KMS-11 (cell line): ENCODE measurements at regions not wholly inside any gene's neighbourhood (a gene's known extent, or its start where the extent isn't known, plus 50 kb on each side); places are given as distances from the start of the nearest gene placed in this dataset.

Experiments
- H2AFZ ChIP-seq: fragments of 200-600 bp; sonication (generic); 2 replicates; pipeline ENCODE4 v1.6.1; 2016; ENCODE audit warnings: antibody characterized with exemption, mixed run types, low read depth
- H3K27ac ChIP-seq: fragments of 200-600 bp; sonication (generic); 2 replicates; pipeline ENCODE4 v1.6.1; 2016; ENCODE audit warnings: mild to moderate bottlenecking, mixed run types
- H3K27me3 ChIP-seq: fragments of 200-600 bp; sonication (generic); 2 replicates; pipeline ENCODE4 v1.6.1; 2017; ENCODE audit warnings: mild to moderate bottlenecking, low read depth, mixed run types, moderate library complexity; ENCODE audit not compliant: insufficient read depth
- H3K36me3 ChIP-seq: fragments of 200-600 bp; sonication (generic); 2 replicates; pipeline ENCODE4 v1.6.1; 2017; ENCODE audit warnings: mild to moderate bottlenecking, mixed run types; ENCODE audit not compliant: insufficient read depth
- H3K4me1 ChIP-seq: fragments of 200-600 bp; sonication (generic); 2 replicates; pipeline ENCODE4 v1.6.1; 2016; ENCODE audit warnings: mild to moderate bottlenecking, low read depth, mixed run types; ENCODE audit not compliant: poor library complexity, severe bottlenecking
- H3K4me2 ChIP-seq: fragments of 200-600 bp; sonication (generic); 2 replicates; pipeline ENCODE4 v1.7.0; 2016; ENCODE audit warnings: mild to moderate bottlenecking, mixed run types
- H3K4me3 ChIP-seq: fragments of 200-600 bp; sonication (generic); IDR thresholded peaks from 2 replicates; pipeline ENCODE4 v1.6.1; 2017; ENCODE audit warnings: low read depth, low read length, mixed read lengths; ENCODE audit not compliant: insufficient read depth
- H3K79me2 ChIP-seq: fragments of 200-600 bp; sonication (generic); 2 replicates; pipeline ENCODE4 v1.6.1; 2016; ENCODE audit warnings: low read depth, mixed run types; ENCODE audit not compliant: insufficient read depth
- H3K9ac ChIP-seq: fragments of 200-600 bp; sonication (generic); 2 replicates; pipeline ENCODE4 v1.6.1; 2016; ENCODE audit warnings: mild to moderate bottlenecking, mixed run types
- H4K20me1 ChIP-seq: fragments of 200-600 bp; sonication (generic); 2 replicates; pipeline ENCODE4 v1.6.1; 2016; ENCODE audit warnings: mild to moderate bottlenecking, mixed run types; ENCODE audit not compliant: insufficient read depth
- TF ChIP-seq, protein P1 (sequence below): fragments of 200-600 bp; sonication (generic); conservative IDR thresholded peaks from 2 replicates; pipeline ENCODE4 v1.6.1; 2017; ENCODE audit warnings: low read depth, mild to moderate bottlenecking, antibody characterized with exemption, low read length, moderate library complexity, mixed read lengths

GRCh38 chr5:174511714-174512253 is 212.6 kb upstream of the MSX2 start:
- Histone ChIP-seq H3K4me1 (no peaks in the 10 kb centered on the region), H3K79me2 (no peaks in the 10 kb centered on the region), H3K27ac (no peak overlapping the region), H3K9ac (no peak overlapping the region), H3K36me3 (no peaks in the 10 kb centered on the region), H2AFZ (no peak overlapping the region), H4K20me1 (no peaks in the 10 kb centered on the region), H3K4me2 (no peak overlapping the region), H3K27me3 (no peaks in the 10 kb centered on the region), H3K4me3 (no peak overlapping the region)
- TF ChIP-seq, protein P1, sequence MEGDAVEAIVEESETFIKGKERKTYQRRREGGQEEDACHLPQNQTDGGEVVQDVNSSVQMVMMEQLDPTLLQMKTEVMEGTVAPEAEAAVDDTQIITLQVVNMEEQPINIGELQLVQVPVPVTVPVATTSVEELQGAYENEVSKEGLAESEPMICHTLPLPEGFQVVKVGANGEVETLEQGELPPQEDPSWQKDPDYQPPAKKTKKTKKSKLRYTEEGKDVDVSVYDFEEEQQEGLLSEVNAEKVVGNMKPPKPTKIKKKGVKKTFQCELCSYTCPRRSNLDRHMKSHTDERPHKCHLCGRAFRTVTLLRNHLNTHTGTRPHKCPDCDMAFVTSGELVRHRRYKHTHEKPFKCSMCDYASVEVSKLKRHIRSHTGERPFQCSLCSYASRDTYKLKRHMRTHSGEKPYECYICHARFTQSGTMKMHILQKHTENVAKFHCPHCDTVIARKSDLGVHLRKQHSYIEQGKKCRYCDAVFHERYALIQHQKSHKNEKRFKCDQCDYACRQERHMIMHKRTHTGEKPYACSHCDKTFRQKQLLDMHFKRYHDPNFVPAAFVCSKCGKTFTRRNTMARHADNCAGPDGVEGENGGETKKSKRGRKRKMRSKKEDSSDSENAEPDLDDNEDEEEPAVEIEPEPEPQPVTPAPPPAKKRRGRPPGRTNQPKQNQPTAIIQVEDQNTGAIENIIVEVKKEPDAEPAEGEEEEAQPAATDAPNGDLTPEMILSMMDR: no peak

DNA sequence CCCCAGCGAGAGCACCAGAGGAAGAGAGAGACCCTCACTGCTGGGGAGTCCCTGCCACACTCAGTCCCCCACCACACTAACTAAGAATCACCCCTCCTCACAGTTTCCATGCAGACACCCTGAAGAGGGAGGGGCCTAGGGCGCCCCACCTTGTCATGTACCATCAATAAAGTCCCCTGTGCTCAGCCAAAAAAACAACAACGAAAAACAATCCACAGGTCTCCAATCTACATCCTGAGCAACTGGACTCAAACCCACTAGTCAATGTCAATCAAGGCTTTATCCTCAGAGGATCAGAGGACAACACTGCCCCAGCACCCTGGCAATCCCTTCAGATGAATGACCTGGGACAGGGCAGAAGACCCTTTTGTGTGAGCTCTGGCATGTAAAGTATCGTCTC is 210.1 kb upstream of the MSX2 start:
- Histone ChIP-seq H2AFZ (no peak overlapping the region), H3K9ac (no peak overlapping the region), H3K27ac (no peak overlapping the region), H3K4me3 (no peak overlapping the region), H3K79me2 (no peaks in the 10 kb centered on the region), H4K20me1 (no peaks in the 10 kb centered on the region), H3K27me3 (no peaks in the 10 kb centered on the region), H3K4me1 (no peaks in the 10 kb centered on the region), H3K36me3 (no peaks in the 10 kb centered on the region), H3K4me2 (no peak overlapping the region)
- TF ChIP-seq, protein P1: no peak

GRCh38 chr5:174514983-174515394 is 209.4 kb upstream of the MSX2 start:
- Histone ChIP-seq H3K36me3 (no peaks in the 10 kb centered on the region), H4K20me1 (no peaks in the 10 kb centered on the region), H3K27me3 (no peaks in the 10 kb centered on the region), H3K27ac (no peak overlapping the region), H2AFZ (no peak overlapping the region), H3K9ac (no peak overlapping the region), H3K4me2 (no peak overlapping the region), H3K4me1 (no peaks in the 10 kb centered on the region), H3K79me2 (no peaks in the 10 kb centered on the region), H3K4me3 (no peak overlapping the region)
- TF ChIP-seq, protein P1: no peak

DNA sequence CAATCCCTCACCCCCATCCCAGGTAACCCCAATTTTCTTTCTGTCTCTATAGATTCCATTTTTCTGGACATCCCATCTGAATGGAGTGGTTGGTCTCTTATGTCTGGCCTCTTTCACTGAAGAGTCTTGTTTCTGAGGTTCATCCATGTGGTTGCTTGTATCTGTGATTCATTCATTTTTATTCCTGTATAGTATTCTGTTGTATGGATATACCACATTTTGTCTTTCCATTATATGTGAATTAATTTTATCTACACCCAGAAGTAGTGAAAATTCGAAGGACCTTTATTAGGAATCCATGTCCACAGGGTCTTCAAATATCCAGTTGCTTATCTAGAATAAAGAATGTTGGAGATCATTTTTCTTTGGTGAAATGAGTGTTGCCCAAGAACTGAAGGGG is 207.6 kb upstream of the MSX2 start:
- Histone ChIP-seq H4K20me1 (no peaks in the 10 kb centered on the region), H2AFZ (no peak overlapping the region), H3K27ac (no peak overlapping the region), H3K4me1 (no peaks in the 10 kb centered on the region), H3K36me3 (no peaks in the 10 kb centered on the region), H3K79me2 (no peaks in the 10 kb centered on the region), H3K4me2 (no peak overlapping the region), H3K4me3 (no peak overlapping the region), H3K27me3 (no peaks in the 10 kb centered on the region), H3K9ac (no peak overlapping the region)
- TF ChIP-seq, protein P1: no peak
